ENCODE measurements at regions not wholly inside any gene's neighbourhood (a gene's known extent, or its start where the extent isn't known, plus 50 kb on each side); places are given as distances from the start of the nearest gene placed in this dataset.

DNA sequence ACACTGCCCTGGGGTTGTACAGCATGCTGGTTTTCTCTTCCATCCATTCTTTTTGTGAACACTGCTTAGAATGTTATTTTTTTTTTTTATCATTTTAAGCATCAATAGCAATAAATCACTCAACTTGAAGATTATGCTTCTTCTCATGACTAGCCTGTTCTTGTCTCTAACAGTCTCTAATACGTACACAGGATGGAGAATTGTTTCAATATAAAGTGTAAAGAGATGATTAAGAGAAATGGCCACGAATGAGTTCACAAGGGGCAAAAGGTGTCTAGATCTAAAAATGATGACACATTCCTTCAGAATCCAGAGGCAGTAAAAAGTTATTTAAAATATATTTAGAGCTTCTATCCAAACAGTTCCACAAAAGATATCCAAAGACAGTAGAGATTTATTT is 390.2 kb downstream of the HDGFL1 start:
- TF ChIP-seq, protein P1, sequence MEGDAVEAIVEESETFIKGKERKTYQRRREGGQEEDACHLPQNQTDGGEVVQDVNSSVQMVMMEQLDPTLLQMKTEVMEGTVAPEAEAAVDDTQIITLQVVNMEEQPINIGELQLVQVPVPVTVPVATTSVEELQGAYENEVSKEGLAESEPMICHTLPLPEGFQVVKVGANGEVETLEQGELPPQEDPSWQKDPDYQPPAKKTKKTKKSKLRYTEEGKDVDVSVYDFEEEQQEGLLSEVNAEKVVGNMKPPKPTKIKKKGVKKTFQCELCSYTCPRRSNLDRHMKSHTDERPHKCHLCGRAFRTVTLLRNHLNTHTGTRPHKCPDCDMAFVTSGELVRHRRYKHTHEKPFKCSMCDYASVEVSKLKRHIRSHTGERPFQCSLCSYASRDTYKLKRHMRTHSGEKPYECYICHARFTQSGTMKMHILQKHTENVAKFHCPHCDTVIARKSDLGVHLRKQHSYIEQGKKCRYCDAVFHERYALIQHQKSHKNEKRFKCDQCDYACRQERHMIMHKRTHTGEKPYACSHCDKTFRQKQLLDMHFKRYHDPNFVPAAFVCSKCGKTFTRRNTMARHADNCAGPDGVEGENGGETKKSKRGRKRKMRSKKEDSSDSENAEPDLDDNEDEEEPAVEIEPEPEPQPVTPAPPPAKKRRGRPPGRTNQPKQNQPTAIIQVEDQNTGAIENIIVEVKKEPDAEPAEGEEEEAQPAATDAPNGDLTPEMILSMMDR (IDR thresholded peaks at IDR 0.05): no peak
- TF ChIP-seq POLR2A (IDR thresholded peaks at IDR 0.05) (no peak), EP300 (IDR thresholded peaks at IDR 0.05) (no peak)

Data from tibial nerve (tissue), 4 donors.